SK-N-SH (cell line): ENCODE measurements at regions not wholly inside any gene's neighbourhood (a gene's known extent, or its start where the extent isn't known, plus 50 kb on each side); places are given as distances from the start of the nearest gene placed in this dataset.

Source experiments
- EP300 ChIP-seq, 2 experiments: IDR thresholded peaks; 2 replicates each; pipeline versions ENCODE4 v1.4.0 to v1.6.1; 2012; ENCODE audit warnings: borderline replicate concordance in 1 of 2, low read depth in 1 of 2, low read length in 1 of 2
- EZH2phosphoT487 ChIP-seq: fragments of 200-600 bp; sonication (generic); IDR thresholded peaks from 2 replicates; pipeline ENCODE4 v1.6.1; 2017; ENCODE audit warnings: low read depth, mixed run types, mild to moderate bottlenecking, antibody characterized with exemption, moderate library complexity, borderline replicate concordance
- FOXM1 ChIP-seq: IDR thresholded peaks from 2 replicates; pipeline ENCODE4 v1.4.0; 2012; ENCODE audit warnings: low read depth, mild to moderate bottlenecking
- GABPA ChIP-seq: IDR thresholded peaks from 2 replicates; pipeline ENCODE4 v1.4.0; 2012; ENCODE audit warnings: low read depth, mild to moderate bottlenecking
- GATA2 ChIP-seq: sonication (generic); formaldehyde crosslinking; IDR thresholded peaks from 2 replicates; pipeline ENCODE4 v1.5.0; 2020; ENCODE audit warnings: mild to moderate bottlenecking, missing genetic modification reagents
- POLR2AphosphoS5 ChIP-seq: IDR thresholded peaks from 2 replicates; pipeline ENCODE4 v1.6.1; 2012; ENCODE audit warnings: low read depth, low read length
- RAD21 ChIP-seq: IDR thresholded peaks from 2 replicates; pipeline ENCODE4 v1.6.1; 2012; ENCODE audit warnings: mild to moderate bottlenecking, low read length
- TAF1 ChIP-seq: IDR thresholded peaks from 2 replicates; pipeline ENCODE4 v1.6.1; 2012; ENCODE audit warnings: low read depth, mild to moderate bottlenecking, low read length, moderate library complexity, borderline replicate concordance
- TF ChIP-seq, protein P1 (sequence below): fragments of 200-600 bp; sonication (generic); IDR thresholded peaks from 2 replicates; pipeline ENCODE4 v1.6.1; 2017; ENCODE audit warnings: antibody characterized with exemption, mild to moderate bottlenecking, moderate library complexity
- TF ChIP-seq, protein P2 (sequence below): IDR thresholded peaks from 2 replicates; pipeline ENCODE4; 2012
- TF ChIP-seq, protein P3 (sequence below): IDR thresholded peaks from 2 replicates; pipeline ENCODE4 v1.4.0; 2012; ENCODE audit warnings: low read depth
- TF ChIP-seq, protein P4 (sequence below): IDR thresholded peaks from 2 replicates; pipeline ENCODE4 v1.4.0; 2012; ENCODE audit warnings: low read depth, borderline replicate concordance

DNA sequence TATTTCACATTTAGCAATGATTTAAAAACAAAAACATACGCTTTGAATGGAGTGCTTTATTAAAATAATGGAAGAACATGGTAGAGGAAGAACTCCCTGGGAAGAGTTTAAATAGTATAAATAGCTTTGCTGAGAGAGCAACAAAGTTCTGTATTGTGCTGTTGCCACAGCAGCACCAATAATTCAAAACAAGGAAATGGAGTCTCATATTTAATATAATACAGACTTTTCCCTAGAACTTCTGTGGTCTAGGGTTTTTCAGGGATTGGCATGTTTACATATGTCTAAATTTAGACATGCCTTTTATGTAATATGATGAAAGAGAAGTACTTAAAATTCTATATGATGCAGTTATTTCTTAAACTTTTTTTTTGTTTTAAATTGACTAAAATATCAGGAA is 217.2 kb upstream of the HDAC9 start:
- TF ChIP-seq TAF1, result no peak
- no peak for TF ChIP-seq EP300 (IDR thresholded peaks at IDR 0.05; ENCODE audit: borderline replicate concordance in 1 of 2, low read depth in 1 of 2, low read length in 1 of 2)
- no peak for TF ChIP-seq GATA2 (CRISPR knock-in tag)
- no peak for TF ChIP-seq POLR2AphosphoS5
- TF ChIP-seq, protein P1, sequence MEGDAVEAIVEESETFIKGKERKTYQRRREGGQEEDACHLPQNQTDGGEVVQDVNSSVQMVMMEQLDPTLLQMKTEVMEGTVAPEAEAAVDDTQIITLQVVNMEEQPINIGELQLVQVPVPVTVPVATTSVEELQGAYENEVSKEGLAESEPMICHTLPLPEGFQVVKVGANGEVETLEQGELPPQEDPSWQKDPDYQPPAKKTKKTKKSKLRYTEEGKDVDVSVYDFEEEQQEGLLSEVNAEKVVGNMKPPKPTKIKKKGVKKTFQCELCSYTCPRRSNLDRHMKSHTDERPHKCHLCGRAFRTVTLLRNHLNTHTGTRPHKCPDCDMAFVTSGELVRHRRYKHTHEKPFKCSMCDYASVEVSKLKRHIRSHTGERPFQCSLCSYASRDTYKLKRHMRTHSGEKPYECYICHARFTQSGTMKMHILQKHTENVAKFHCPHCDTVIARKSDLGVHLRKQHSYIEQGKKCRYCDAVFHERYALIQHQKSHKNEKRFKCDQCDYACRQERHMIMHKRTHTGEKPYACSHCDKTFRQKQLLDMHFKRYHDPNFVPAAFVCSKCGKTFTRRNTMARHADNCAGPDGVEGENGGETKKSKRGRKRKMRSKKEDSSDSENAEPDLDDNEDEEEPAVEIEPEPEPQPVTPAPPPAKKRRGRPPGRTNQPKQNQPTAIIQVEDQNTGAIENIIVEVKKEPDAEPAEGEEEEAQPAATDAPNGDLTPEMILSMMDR, result no peak
- TF ChIP-seq, protein P2, sequence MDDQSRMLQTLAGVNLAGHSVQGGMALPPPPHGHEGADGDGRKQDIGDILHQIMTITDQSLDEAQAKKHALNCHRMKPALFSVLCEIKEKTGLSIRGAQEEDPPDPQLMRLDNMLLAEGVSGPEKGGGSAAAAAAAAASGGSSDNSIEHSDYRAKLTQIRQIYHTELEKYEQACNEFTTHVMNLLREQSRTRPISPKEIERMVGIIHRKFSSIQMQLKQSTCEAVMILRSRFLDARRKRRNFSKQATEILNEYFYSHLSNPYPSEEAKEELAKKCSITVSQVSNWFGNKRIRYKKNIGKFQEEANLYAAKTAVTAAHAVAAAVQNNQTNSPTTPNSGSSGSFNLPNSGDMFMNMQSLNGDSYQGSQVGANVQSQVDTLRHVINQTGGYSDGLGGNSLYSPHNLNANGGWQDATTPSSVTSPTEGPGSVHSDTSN, result no peak
- TF ChIP-seq FOXM1, result no peak
- no peak for TF ChIP-seq GABPA
- TF ChIP-seq, protein P3, sequence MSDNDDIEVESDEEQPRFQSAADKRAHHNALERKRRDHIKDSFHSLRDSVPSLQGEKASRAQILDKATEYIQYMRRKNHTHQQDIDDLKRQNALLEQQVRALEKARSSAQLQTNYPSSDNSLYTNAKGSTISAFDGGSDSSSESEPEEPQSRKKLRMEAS, result no peak
- TF ChIP-seq EZH2phosphoT487, result no peak
- no peak for TF ChIP-seq RAD21
- TF ChIP-seq, protein P4, sequence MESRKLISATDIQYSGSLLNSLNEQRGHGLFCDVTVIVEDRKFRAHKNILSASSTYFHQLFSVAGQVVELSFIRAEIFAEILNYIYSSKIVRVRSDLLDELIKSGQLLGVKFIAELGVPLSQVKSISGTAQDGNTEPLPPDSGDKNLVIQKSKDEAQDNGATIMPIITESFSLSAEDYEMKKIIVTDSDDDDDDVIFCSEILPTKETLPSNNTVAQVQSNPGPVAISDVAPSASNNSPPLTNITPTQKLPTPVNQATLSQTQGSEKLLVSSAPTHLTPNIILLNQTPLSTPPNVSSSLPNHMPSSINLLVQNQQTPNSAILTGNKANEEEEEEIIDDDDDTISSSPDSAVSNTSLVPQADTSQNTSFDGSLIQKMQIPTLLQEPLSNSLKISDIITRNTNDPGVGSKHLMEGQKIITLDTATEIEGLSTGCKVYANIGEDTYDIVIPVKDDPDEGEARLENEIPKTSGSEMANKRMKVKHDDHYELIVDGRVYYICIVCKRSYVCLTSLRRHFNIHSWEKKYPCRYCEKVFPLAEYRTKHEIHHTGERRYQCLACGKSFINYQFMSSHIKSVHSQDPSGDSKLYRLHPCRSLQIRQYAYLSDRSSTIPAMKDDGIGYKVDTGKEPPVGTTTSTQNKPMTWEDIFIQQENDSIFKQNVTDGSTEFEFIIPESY, result no peak
